SK-N-SH (cell line): ENCODE measurements at regions not wholly inside any gene's neighbourhood (a gene's known extent, or its start where the extent isn't known, plus 50 kb on each side); places are given as distances from the start of the nearest gene placed in this dataset.

Experiments
- CTCF ChIA-PET: fragments of 300-600, 350-600 bp; formaldehyde crosslinking; extraction: SDS; loops from one replicate; lab custom pipeline; 2021; lab: Yijun Ruan, JAX
- POLR2A ChIA-PET: fragments of 350-600 bp; sonication (Branson Sonifier 250); formaldehyde crosslinking; extraction: SDS; loops from one replicate; lab custom pipeline; 2020; ENCODE audit warnings: antibody characterized with exemption, inconsistent platforms; lab: Yijun Ruan, JAX
- DNase-seq: peaks from one replicate; pipeline ENCODE4 v3.0.0; 2012
- H2AFZ ChIP-seq: fragments of 200-600 bp; sonication (generic); 2 replicates; pipeline ENCODE4 v1.8.1; 2016; ENCODE audit warnings: antibody characterized with exemption, mild to moderate bottlenecking, low read depth
- H3F3A ChIP-seq: fragments of 200-600 bp; sonication (generic); replicated peaks from 2 replicates; pipeline ENCODE3; 2016; ENCODE audit warnings: antibody characterized with exemption, mild to moderate bottlenecking; ENCODE audit not compliant: insufficient read depth
- H3K27ac ChIP-seq, 2 experiments: fragments of 200-500 bp in 1 of 2; fragments of 200-600 bp in 1 of 2; sonication (Bioruptor generic) in 1 of 2; sonication (generic), shearing (Covaris generic) in 1 of 2; 2 replicates each; pipeline versions ENCODE4 v1.5.1 to v1.6.1; 2014 to 2016; ENCODE audit warnings: low read depth in 2 of 2, inconsistent platforms in 1 of 2, low read length in 1 of 2, mild to moderate bottlenecking in 1 of 2, mixed read lengths in 1 of 2
- H3K27me3 ChIP-seq: fragments of 200-600 bp; sonication (generic), shearing (Covaris generic); 2 replicates; pipeline ENCODE4 v1.6.1; 2016; ENCODE audit warnings: mixed run types; ENCODE audit not compliant: insufficient read depth
- H3K36me3 ChIP-seq, 2 experiments: fragments of 200-500 bp in 1 of 2; fragments of 200-600 bp in 1 of 2; sonication (Bioruptor generic) in 1 of 2; sonication (generic) in 1 of 2; replicated peaks in 1 of 2; 2 replicates each; pipeline versions ENCODE3 to v1.5.1; 2014 to 2016; ENCODE audit warnings: low read length in 1 of 2, mild to moderate bottlenecking in 1 of 2; ENCODE audit not compliant: insufficient read depth in 2 of 2, control insufficient read depth in 1 of 2
- H3K4me1 ChIP-seq, 2 experiments: fragments of 200-500 bp in 1 of 2; fragments of 200-600 bp in 1 of 2; sonication (Bioruptor generic) in 1 of 2; sonication (generic), shearing (Covaris generic) in 1 of 2; 2 replicates each; pipeline versions ENCODE4 v1.5.1 to v1.6.1; 2014 to 2016; ENCODE audit warnings: low read depth in 1 of 2, low read length in 1 of 2, mixed run types in 1 of 2; ENCODE audit not compliant: insufficient read depth in 2 of 2, control insufficient read depth in 1 of 2
- H3K4me2 ChIP-seq: fragments of 200-600 bp; sonication (generic), shearing (Covaris generic); 2 replicates; pipeline ENCODE4 v1.6.1; 2017; ENCODE audit warnings: mixed run types
- H3K4me3 ChIP-seq, 2 experiments: fragments of 200-500 bp in 1 of 2; fragments of 200-600 bp in 1 of 2; sonication (Bioruptor generic) in 1 of 2; sonication (generic), shearing (Covaris generic) in 1 of 2; 2 replicates each; pipeline versions ENCODE4 v1.5.1 to v1.8.1; 2014 to 2016; ENCODE audit warnings: low read depth in 2 of 2, inconsistent platforms in 1 of 2, low read length in 1 of 2, mild to moderate bottlenecking in 1 of 2, mixed read lengths in 1 of 2, moderate library complexity in 1 of 2
- H3K79me2 ChIP-seq: fragments of 200-600 bp; sonication (generic); 2 replicates; pipeline ENCODE4 v1.8.1; 2017; ENCODE audit warnings: mild to moderate bottlenecking; ENCODE audit not compliant: insufficient read depth
- H3K9ac ChIP-seq: fragments of 200-600 bp; sonication (generic); 2 replicates; pipeline ENCODE4 v1.6.1; 2017; ENCODE audit warnings: mixed run types
- H3K9me2 ChIP-seq: fragments of 200-600 bp; sonication (generic); 2 replicates; pipeline ENCODE4 v1.6.1; 2017; ENCODE audit warnings: mixed run types
- H3K9me3 ChIP-seq: fragments of 200-600 bp; sonication (generic); 2 replicates; pipeline ENCODE4 v1.6.1; 2017; ENCODE audit warnings: mixed run types, mild to moderate bottlenecking, moderate library complexity
- H4K20me1 ChIP-seq: fragments of 200-600 bp; sonication (generic); 2 replicates; pipeline ENCODE4 v1.6.1; 2017; ENCODE audit warnings: mild to moderate bottlenecking, mixed run types; ENCODE audit not compliant: insufficient read depth
- CTCF ChIP-seq: fragments of 200-600 bp; sonication (generic); IDR thresholded peaks from 2 replicates; pipeline ENCODE4 v1.6.1; 2017; ENCODE audit warnings: antibody characterized with exemption, mild to moderate bottlenecking, moderate library complexity
- FOSL2 ChIP-seq: IDR thresholded peaks from 2 replicates; pipeline ENCODE4 v1.4.0; 2012; ENCODE audit warnings: low read depth, mild to moderate bottlenecking, moderate library complexity, borderline replicate concordance
- FOXJ3 ChIP-seq: sonication (generic); formaldehyde crosslinking; IDR thresholded peaks from 2 replicates; pipeline ENCODE4 v1.5.1; 2020; ENCODE audit warnings: mild to moderate bottlenecking, missing genetic modification reagents
- WGBS: methylation state at CpG from one replicate; pipeline ENCODE4 v1.1.6; 2017; ENCODE audit warnings: low lambda C conversion rate; 5-methylcytosine and 5-hydroxymethylcytosine counted together
- TF ChIP-seq, protein P1 (sequence below): IDR thresholded peaks from 2 replicates; pipeline ENCODE4 v1.6.1; 2012; ENCODE audit warnings: mild to moderate bottlenecking, low read depth, low read length, moderate library complexity

DNA sequence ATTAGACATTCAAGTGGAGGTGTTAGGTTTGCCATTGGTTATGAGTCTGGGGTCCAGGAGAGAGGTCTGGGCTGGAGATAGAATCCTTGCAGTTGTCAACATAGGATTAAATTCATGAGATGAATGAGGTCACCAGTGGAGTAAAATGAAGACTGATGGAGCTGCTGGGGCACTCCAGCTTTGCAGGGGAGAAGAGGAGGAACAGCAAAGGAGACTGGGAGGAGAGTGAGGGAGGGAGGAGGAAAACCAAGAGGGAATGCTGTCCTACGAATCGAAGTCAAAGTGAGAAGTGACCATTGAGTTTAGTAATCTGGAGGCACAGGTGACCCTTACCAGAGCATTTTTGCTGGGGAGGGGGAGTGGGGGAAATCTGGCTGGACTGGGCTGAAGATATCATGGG is 178.2 kb upstream of the NR3C1 start:
- TF ChIP-seq FOXJ3 (CRISPR knock-in tag) (no peak), CTCF (no peak)
- TF ChIP-seq, protein P1, sequence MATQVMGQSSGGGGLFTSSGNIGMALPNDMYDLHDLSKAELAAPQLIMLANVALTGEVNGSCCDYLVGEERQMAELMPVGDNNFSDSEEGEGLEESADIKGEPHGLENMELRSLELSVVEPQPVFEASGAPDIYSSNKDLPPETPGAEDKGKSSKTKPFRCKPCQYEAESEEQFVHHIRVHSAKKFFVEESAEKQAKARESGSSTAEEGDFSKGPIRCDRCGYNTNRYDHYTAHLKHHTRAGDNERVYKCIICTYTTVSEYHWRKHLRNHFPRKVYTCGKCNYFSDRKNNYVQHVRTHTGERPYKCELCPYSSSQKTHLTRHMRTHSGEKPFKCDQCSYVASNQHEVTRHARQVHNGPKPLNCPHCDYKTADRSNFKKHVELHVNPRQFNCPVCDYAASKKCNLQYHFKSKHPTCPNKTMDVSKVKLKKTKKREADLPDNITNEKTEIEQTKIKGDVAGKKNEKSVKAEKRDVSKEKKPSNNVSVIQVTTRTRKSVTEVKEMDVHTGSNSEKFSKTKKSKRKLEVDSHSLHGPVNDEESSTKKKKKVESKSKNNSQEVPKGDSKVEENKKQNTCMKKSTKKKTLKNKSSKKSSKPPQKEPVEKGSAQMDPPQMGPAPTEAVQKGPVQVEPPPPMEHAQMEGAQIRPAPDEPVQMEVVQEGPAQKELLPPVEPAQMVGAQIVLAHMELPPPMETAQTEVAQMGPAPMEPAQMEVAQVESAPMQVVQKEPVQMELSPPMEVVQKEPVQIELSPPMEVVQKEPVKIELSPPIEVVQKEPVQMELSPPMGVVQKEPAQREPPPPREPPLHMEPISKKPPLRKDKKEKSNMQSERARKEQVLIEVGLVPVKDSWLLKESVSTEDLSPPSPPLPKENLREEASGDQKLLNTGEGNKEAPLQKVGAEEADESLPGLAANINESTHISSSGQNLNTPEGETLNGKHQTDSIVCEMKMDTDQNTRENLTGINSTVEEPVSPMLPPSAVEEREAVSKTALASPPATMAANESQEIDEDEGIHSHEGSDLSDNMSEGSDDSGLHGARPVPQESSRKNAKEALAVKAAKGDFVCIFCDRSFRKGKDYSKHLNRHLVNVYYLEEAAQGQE = no peak
- ChIA-PET CTCF (no interaction called here), POLR2A (interaction anchor here (0.6 kb wide), 1 partner anchor 25 kb away, joined by 3 read pairs; no protein-coding TSS in a partner anchor)
- H3F3A ChIP-seq = peaks cover 10% of the 10 kb centered on the region
- DNase-seq = no peak
- no peaks in the 10 kb centered on the region for H3K9me3 ChIP-seq
- H3K27me3 ChIP-seq = no peaks in the 10 kb centered on the region
- H3K36me3 ChIP-seq = no peaks in the 10 kb centered on the region
- no peaks in the 10 kb centered on the region for H3K79me2 ChIP-seq
- no peak overlapping the region for H3K9ac ChIP-seq
- no peak overlapping the region for H3K27ac ChIP-seq
- no peaks in the 10 kb centered on the region for H4K20me1 ChIP-seq
- H3K4me3 ChIP-seq = no peak overlapping the region
- no peak overlapping the region for H2AFZ ChIP-seq
- H3K4me2 ChIP-seq = no peak overlapping the region
- H3K4me1 ChIP-seq = peaks cover 0 to 6% of the 10 kb centered on the region in 2 experiments; a peak in 1 of 4 replicates
- WGBS = 90% methylated on average over 2 of the region's 2 CpGs
- no peaks in the 10 kb centered on the region for H3K9me2 ChIP-seq

DNA sequence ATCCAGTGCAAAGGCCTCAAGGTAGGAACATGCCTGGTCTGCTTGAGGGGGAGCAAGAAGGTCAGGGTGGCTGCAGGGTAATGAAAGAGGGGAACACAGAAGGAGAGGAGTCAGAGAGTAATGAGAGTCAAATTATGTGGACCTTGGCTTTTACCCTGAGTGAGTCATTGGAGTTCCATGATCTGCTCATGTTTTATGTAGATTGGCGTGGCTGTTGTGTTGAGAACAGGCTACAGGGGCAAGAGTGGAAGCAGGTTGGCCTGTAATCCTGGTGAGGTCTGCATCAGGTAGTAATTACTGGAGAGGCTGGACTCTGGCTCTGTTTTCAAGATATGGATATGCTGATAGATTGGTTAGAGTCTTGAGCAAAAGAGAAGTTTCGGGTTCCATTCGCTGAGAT is 177.7 kb upstream of the NR3C1 start:
- Histone ChIP-seq H4K20me1 (no peaks in the 10 kb centered on the region), H3K4me3 (no peak overlapping the region), H3K36me3 (no peaks in the 10 kb centered on the region), H3F3A (peaks cover 15% of the 10 kb centered on the region), H3K4me2 (no peak overlapping the region), H3K27me3 (no peaks in the 10 kb centered on the region), H3K27ac (no peak overlapping the region), H3K9ac (no peak overlapping the region), H2AFZ (no peak overlapping the region), H3K9me2 (no peaks in the 10 kb centered on the region), H3K4me1 (peaks cover 0 to 11% of the 10 kb centered on the region in 2 experiments; a peak in 1 of 4 replicates), H3K9me3 (no peaks in the 10 kb centered on the region), H3K79me2 (no peaks in the 10 kb centered on the region)
- TF ChIP-seq FOSL2 = no peak
- CTCF ChIA-PET = no interaction called here
- POLR2A ChIA-PET = no interaction called here
- 97% methylated on average over 3 of the region's 3 CpGs for WGBS
- no peak for DNase-seq
